ENCODE measurements at regions not wholly inside any gene's neighbourhood (a gene's known extent, or its start where the extent isn't known, plus 50 kb on each side); places are given as distances from the start of the nearest gene placed in this dataset.

GRCh38 chr4:180407275-180407885 is 1835.8 kb upstream of the TENM3 start:
- peaks cover 3% of the 10 kb centered on the region for H3K9me3 Mint-ChIP-seq (ENCODE audit: unreplicated experiment)
- ChIA-PET POLR2A (interaction anchor here (0.6 to 0.8 kb wide), 3 partner anchors 14 to 208 kb away, joined by 3 to 4 read pairs (median 3); no protein-coding TSS in a partner anchor), CTCF (interaction anchor here (0.7 kb wide), 1 partner anchor 345 kb away, joined by 3 read pairs; no protein-coding TSS in a partner anchor)
- no TSS peak for BruUV-seq (replicated peaks)
- peak; percentile 18 for DNase-seq (ENCODE audit: unreplicated experiment)
- H3K27ac Mint-ChIP-seq (ENCODE audit: low read depth, unreplicated experiment) = no peak overlapping the region
- H3K27me3 Mint-ChIP-seq (ENCODE audit: insufficient read depth, unreplicated experiment) = no peaks in the 10 kb centered on the region
- intact Hi-C loops (cut with micrococcal nuclease) = no loop called here
- H3K4me1 Mint-ChIP-seq (ENCODE audit: insufficient read depth, unreplicated experiment) = peaks cover 10% of the 10 kb centered on the region
- no peaks in the 10 kb centered on the region for H3K36me3 Mint-ChIP-seq (ENCODE audit: insufficient read depth, unreplicated experiment)
- TF ChIP-seq CTCF (IDR thresholded peaks at IDR 0.05; ENCODE audit: unreplicated experiment) = no peak
- H3K4me3 Mint-ChIP-seq (ENCODE audit: unreplicated experiment) = no peak overlapping the region

- DNase-seq (ENCODE audit: unreplicated experiment) = no peak
- H3K4me1 Mint-ChIP-seq (ENCODE audit: insufficient read depth, unreplicated experiment) = peaks cover 5% of the 10 kb centered on the region
- CTCF ChIA-PET = interaction anchor here (1.0 kb wide), 1 partner anchor 12 kb away, joined by 3 read pairs; no protein-coding TSS in a partner anchor
- POLR2A ChIA-PET = interaction anchor here (1.0 kb wide), 1 partner anchor 13 kb away, joined by 3 read pairs; no protein-coding TSS in a partner anchor
- no peaks in the 10 kb centered on the region for H3K27me3 Mint-ChIP-seq (ENCODE audit: insufficient read depth, unreplicated experiment)
- no peak for TF ChIP-seq CTCF (IDR thresholded peaks at IDR 0.05; ENCODE audit: unreplicated experiment)
- no peak overlapping the region for H3K4me3 Mint-ChIP-seq (ENCODE audit: unreplicated experiment)
- intact Hi-C loops (cut with micrococcal nuclease) = no loop called here
- H3K27ac Mint-ChIP-seq (ENCODE audit: low read depth, unreplicated experiment) = no peak overlapping the region
- no peaks in the 10 kb centered on the region for H3K9me3 Mint-ChIP-seq (ENCODE audit: unreplicated experiment)
- no peaks in the 10 kb centered on the region for H3K36me3 Mint-ChIP-seq (ENCODE audit: insufficient read depth, unreplicated experiment)
- BruUV-seq (replicated peaks) = no TSS peak
Measured at GRCh38 chr4:180418819-180419531, 1824.2 kb upstream of the TENM3 start.

GRCh38 chr4:180422989-180423711 is 1820.1 kb upstream of the TENM3 start:
- TF ChIP-seq CTCF (IDR thresholded peaks at IDR 0.05; ENCODE audit: unreplicated experiment) = no peak
- intact Hi-C loops (cut with micrococcal nuclease) = no loop called here
- H3K27ac Mint-ChIP-seq (ENCODE audit: low read depth, unreplicated experiment) = no peak overlapping the region
- ChIA-PET CTCF (interaction anchor here (0.7 kb wide), 2 partner anchors 85 to 670 kb away, joined by 3 read pairs; no protein-coding TSS in a partner anchor), POLR2A (interaction anchor here (0.7 kb wide), 1 partner anchor 107 kb away, joined by 3 read pairs; no protein-coding TSS in a partner anchor)
- H3K4me3 Mint-ChIP-seq (ENCODE audit: unreplicated experiment) = no peak overlapping the region
- no peaks in the 10 kb centered on the region for H3K27me3 Mint-ChIP-seq (ENCODE audit: insufficient read depth, unreplicated experiment)
- no TSS peak for BruUV-seq (replicated peaks)
- H3K36me3 Mint-ChIP-seq (ENCODE audit: insufficient read depth, unreplicated experiment) = no peaks in the 10 kb centered on the region
- H3K4me1 Mint-ChIP-seq (ENCODE audit: insufficient read depth, unreplicated experiment) = peaks cover 9% of the 10 kb centered on the region
- DNase-seq (ENCODE audit: unreplicated experiment) = no peak
- H3K9me3 Mint-ChIP-seq (ENCODE audit: unreplicated experiment) = no peaks in the 10 kb centered on the region

- intact Hi-C loops (cut with micrococcal nuclease) = no loop called here
- no TSS peak for BruUV-seq (replicated peaks)
Measured at GRCh38 chr4:180423712-180424057, 1819.5 kb upstream of the TENM3 start.

More at GRCh38 chr4:180423712-180424057, 1819.5 kb upstream of the TENM3 start:
- H3K4me3 Mint-ChIP-seq (ENCODE audit: unreplicated experiment) = no peak overlapping the region
- no peak for TF ChIP-seq CTCF (IDR thresholded peaks at IDR 0.05; ENCODE audit: unreplicated experiment)
- DNase-seq (ENCODE audit: unreplicated experiment) = no peak
- no peaks in the 10 kb centered on the region for H3K36me3 Mint-ChIP-seq (ENCODE audit: insufficient read depth, unreplicated experiment)
- H3K4me1 Mint-ChIP-seq (ENCODE audit: insufficient read depth, unreplicated experiment) = peaks cover 9% of the 10 kb centered on the region
- ChIA-PET CTCF (interaction anchor here (0.7 kb wide), 1 partner anchor 84 kb away, joined by 3 read pairs; no protein-coding TSS in a partner anchor), POLR2A (no interaction called here)
- H3K27ac Mint-ChIP-seq (ENCODE audit: low read depth, unreplicated experiment) = no peak overlapping the region
- H3K9me3 Mint-ChIP-seq (ENCODE audit: unreplicated experiment) = no peaks in the 10 kb centered on the region
- no peaks in the 10 kb centered on the region for H3K27me3 Mint-ChIP-seq (ENCODE audit: insufficient read depth, unreplicated experiment)
